ENCODE measurements at regions not wholly inside any gene's neighbourhood (a gene's known extent, or its start where the extent isn't known, plus 50 kb on each side); places are given as distances from the start of the nearest gene placed in this dataset.

DNA sequence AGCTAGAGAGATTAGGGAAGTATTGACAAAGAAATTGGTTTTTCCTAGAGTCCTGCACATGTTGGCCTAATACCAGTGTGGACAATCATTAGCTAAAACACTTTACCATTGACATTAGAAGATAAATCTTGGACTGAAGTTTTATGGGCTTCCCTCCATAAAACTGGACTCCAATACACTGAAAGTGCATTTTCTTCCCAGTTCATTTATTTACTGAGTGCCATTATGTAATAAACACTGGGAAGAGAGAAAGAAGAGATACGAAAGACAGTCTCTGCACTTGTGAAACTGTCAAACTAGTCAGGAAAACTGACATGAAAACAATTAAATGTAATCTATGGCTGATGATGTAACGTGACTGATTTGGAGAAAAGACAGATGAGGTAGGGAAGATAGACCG is 539.3 kb downstream of the ZNF608 start:
- no peaks in the 10 kb centered on the region for H3K36me3 ChIP-seq (replicated peaks in 1 of 2; ENCODE audit: control insufficient read depth in 1 of 2, insufficient read depth in 2 of 2, low read length in 2 of 2)
- DNase-seq (ENCODE audit: low spot score) (no peak), ATAC-seq (no peak), FAIRE-seq (no peak)
- H3K9ac ChIP-seq (ENCODE audit: insufficient read depth, low read depth, low read length): no peak overlapping the region
- 16% methylated on average over 3 of the region's 3 CpGs for WGBS (ENCODE audit: low lambda C conversion rate)
- H3K27ac ChIP-seq (ENCODE audit: extremely low read length, insufficient read depth, low read length): no peak overlapping the region
- H3K79me2 ChIP-seq (ENCODE audit: insufficient read depth, low read length): no peaks in the 10 kb centered on the region
- H3K4me3 ChIP-seq (replicated peaks in 1 of 3; ENCODE audit: insufficient read depth in 1 of 3, low read depth in 2 of 3, low read length in 3 of 3): no peak overlapping the region
- no peak overlapping the region for H3K4me2 ChIP-seq (ENCODE audit: low read depth, low read length)
- ChIA-PET POLR2A (no interaction called here), CTCF (ENCODE audit: low intra/inter-chr PET ratio, low total read pairs) (no interaction called here)
- TF ChIP-seq IKZF4 (CRISPR knock-in tag; IDR thresholded peaks at IDR 0.05; ENCODE audit: borderline replicate concordance, low read depth, not compliant biosample characterization) (no peak), CEBPG (CRISPR knock-in tag; IDR thresholded peaks at IDR 0.05) (no peak), EP300 (IDR thresholded peaks at IDR 0.05; ENCODE audit: low read depth in 2 of 2, low read length in 2 of 2) (no peak), EP300 (CRISPR knock-in tag; IDR thresholded peaks at IDR 0.05; ENCODE audit: borderline replicate concordance) (no peak), CHCHD3 (CRISPR knock-in tag; IDR thresholded peaks at IDR 0.05) (no peak), SYNCRIP (IDR thresholded peaks at IDR 0.05; ENCODE audit: insufficient read depth, low read depth, low read length) (no peak), GTF3A (CRISPR knock-in tag; conservative IDR thresholded peaks at IDR 0.05) (no peak), ZNF724P (CRISPR knock-in tag; IDR thresholded peaks at IDR 0.05; ENCODE audit: borderline replicate concordance) (no peak), ZNF670 (CRISPR knock-in tag; IDR thresholded peaks at IDR 0.05; ENCODE audit: borderline replicate concordance) (no peak), ZIK1 (CRISPR knock-in tag; IDR thresholded peaks at IDR 0.05; ENCODE audit: borderline replicate concordance, low read depth) (no peak), ZNF33A (CRISPR knock-in tag; IDR thresholded peaks at IDR 0.05; ENCODE audit: borderline replicate concordance) (no peak), SP140L (CRISPR knock-in tag; IDR thresholded peaks at IDR 0.05; ENCODE audit: borderline replicate concordance) (no peak), NCOA1 (CRISPR knock-in tag; IDR thresholded peaks at IDR 0.05) (no peak), ZNF264 (CRISPR knock-in tag; IDR thresholded peaks at IDR 0.05) (no peak)
- TF ChIP-seq, protein P1, sequence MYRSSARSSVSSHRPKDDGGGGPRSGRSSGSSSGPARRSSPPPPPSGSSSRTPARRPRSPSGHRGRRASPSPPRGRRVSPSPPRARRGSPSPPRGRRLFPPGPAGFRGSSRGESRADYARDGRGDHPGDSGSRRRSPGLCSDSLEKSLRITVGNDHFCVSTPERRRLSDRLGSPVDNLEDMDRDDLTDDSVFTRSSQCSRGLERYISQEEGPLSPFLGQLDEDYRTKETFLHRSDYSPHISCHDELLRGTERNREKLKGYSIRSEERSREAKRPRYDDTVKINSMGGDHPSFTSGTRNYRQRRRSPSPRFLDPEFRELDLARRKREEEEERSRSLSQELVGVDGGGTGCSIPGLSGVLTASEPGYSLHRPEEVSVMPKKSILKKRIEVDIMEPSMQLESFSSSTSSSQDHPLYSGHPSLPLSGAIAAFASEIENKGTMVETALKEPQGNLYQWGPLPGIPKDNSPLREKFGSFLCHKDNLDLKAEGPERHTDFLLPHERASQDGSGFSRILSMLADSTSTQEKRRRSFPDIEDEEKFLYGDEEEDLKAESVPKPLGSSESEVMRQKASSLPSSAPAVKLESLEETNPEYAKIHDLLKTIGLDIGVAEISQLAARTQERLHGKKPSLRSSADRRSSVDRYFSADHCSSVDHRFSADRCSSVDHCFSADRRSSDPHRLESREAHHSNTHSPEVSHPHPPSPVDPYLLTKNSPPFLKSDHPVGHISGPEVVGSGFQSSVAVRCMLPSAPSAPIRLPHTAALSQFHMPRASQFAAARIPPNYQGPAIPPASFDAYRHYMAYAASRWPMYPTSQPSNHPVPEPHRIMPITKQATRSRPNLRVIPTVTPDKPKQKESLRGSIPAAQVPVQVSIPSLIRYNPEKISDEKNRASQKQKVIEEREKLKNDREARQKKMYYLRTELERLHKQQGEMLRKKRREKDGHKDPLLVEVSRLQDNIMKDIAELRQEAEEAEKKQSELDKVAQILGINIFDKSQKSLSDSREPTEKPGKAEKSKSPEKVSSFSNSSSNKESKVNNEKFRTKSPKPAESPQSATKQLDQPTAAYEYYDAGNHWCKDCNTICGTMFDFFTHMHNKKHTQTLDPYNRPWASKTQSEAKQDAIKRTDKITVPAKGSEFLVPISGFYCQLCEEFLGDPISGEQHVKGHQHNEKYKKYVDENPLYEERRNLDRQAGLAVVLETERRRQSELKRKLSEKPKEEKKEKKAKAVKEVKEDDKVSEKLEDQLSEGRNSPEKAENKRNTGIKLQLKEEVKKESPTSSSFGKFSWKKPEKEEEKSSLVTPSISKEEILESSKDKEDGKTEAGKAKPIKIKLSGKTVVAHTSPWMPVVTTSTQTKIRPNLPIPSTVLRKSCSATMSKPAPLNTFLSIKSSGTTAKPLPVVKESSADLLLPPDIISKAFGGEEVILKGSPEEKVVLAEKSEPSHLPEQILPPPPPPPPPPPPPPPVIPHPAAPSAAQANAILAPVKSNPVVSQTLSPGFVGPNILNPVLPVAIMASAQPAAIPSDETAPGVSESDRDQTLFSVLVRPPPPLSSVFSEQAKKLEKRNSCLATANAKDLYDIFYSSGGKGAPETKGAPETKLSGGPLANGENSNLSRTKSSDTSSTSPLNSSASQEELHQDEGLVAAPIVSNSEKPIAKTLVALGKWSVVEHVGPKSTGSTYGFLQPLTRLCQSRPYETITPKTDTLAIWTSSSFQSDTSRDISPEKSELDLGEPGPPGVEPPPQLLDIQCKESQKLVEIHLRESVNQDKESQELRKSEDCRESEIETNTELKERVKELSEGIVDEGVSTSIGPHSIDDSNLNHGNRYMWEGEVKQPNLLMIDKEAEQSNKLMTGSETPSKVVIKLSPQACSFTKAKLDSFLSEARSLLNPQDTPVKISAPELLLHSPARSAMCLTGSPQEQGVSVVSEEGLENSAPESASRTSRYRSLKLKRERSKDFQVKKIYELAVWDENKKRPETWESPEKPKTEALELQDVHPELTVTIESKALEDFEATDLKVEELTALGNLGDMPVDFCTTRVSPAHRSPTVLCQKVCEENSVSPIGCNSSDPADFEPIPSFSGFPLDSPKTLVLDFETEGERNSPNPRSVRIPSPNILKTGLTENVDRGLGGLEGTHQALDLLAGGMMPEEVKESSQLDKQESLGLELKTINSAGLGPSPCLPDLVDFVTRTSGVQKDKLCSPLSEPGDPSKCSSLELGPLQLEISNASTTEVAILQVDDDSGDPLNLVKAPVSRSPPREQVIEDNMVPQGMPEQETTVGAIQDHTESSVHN (CRISPR knock-in tag; IDR thresholded peaks at IDR 0.05): no peak
- H3K9me3 ChIP-seq (ENCODE audit: low read length): peaks cover 55% of the 10 kb centered on the region
- H4K20me1 ChIP-seq (ENCODE audit: insufficient read depth, low read length): no peaks in the 10 kb centered on the region
- H3K27me3 ChIP-seq (ENCODE audit: control insufficient read depth in 1 of 2, insufficient read depth in 2 of 2, low read length in 2 of 2): no peaks in the 10 kb centered on the region
- intact Hi-C loops (cut with micrococcal nuclease; ENCODE audit: unreplicated experiment) (no loop called here), in situ Hi-C loops (cut with HindIII; ENCODE audit: extremely low pct_ligation_motif_present, low pct_unique_long_range_greater_than_20kb) (no loop called here)
- H2AFZ ChIP-seq (ENCODE audit: low read length): no peak overlapping the region
- H3K4me1 ChIP-seq (ENCODE audit: insufficient read depth, low read length): no peaks in the 10 kb centered on the region
- no TSS peak for BruUV-seq (replicated peaks)
